22Rv1 (cell line): ENCODE measurements at regions not wholly inside any gene's neighbourhood (a gene's known extent, or its start where the extent isn't known, plus 50 kb on each side); places are given as distances from the start of the nearest gene placed in this dataset.
"Not testable (repeated sequence)": the region's sequence is repeated elsewhere in the genome, so short reads cannot be mapped to it uniquely, and the experiment has no call there.

Experiments
- H3K27ac ChIP-seq: fragments of 450-650 bp; 2 replicates; pipeline ENCODE4 v1.5.1; 2017
- ZFX ChIP-seq: fragments of 450-650 bp; IDR thresholded peaks from 2 replicates; pipeline ENCODE4 v1.6.1; 2017; ENCODE audit warnings: antibody characterized with exemption, borderline replicate concordance
- TF ChIP-seq, protein P1 (sequence below): fragments of 450-650 bp; IDR thresholded peaks from 2 replicates; pipeline ENCODE4 v1.5.1; 2017; ENCODE audit warnings: mild to moderate bottlenecking

DNA sequence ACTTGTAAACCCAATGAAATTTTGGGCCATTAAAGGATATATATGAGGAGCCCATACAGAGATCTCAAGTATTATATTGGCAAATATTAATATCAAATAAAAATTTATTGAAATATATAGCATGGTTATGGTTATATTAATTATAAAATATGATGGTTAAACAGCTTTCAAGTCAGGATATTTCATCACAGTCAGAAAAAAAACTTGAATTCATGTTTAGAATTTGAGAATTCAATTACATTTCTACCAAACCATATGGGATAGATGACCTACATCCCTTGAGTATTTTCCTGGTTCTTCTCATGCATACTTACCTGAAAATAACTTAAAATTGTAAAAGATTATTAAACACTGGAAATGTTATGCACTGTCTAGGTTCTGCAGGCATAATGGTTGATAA, 956.1 kb upstream of the EDIL3 start:
- no peak for TF ChIP-seq ZFX
- TF ChIP-seq, protein P1, sequence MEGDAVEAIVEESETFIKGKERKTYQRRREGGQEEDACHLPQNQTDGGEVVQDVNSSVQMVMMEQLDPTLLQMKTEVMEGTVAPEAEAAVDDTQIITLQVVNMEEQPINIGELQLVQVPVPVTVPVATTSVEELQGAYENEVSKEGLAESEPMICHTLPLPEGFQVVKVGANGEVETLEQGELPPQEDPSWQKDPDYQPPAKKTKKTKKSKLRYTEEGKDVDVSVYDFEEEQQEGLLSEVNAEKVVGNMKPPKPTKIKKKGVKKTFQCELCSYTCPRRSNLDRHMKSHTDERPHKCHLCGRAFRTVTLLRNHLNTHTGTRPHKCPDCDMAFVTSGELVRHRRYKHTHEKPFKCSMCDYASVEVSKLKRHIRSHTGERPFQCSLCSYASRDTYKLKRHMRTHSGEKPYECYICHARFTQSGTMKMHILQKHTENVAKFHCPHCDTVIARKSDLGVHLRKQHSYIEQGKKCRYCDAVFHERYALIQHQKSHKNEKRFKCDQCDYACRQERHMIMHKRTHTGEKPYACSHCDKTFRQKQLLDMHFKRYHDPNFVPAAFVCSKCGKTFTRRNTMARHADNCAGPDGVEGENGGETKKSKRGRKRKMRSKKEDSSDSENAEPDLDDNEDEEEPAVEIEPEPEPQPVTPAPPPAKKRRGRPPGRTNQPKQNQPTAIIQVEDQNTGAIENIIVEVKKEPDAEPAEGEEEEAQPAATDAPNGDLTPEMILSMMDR = no peak

DNA sequence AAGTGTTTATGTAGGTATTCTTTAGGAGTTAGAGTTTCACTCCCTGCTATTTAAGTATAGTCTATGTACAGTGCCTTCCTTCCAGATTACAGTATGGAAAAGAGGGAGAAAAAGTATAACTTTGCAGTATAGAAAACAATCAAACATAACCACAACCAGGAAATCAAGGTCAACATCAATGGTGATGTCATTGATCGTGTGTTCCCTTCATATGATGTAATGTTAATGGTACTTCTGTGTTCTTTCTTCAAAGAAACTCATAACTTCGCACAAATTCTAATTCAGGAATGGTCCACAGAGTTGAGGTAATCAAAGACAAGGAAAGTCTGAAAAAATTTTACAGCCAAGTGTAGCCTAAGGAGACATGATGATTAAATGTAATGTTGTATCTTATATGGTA, 961.1 kb upstream of the EDIL3 start:
- no peak overlapping the region for H3K27ac ChIP-seq
- TF ChIP-seq ZFX = no peak
- TF ChIP-seq, protein P1 = no peak

More for the DNA sequence above, 956.1 kb upstream of the EDIL3 start:
- no peak overlapping the region for H3K27ac ChIP-seq

DNA sequence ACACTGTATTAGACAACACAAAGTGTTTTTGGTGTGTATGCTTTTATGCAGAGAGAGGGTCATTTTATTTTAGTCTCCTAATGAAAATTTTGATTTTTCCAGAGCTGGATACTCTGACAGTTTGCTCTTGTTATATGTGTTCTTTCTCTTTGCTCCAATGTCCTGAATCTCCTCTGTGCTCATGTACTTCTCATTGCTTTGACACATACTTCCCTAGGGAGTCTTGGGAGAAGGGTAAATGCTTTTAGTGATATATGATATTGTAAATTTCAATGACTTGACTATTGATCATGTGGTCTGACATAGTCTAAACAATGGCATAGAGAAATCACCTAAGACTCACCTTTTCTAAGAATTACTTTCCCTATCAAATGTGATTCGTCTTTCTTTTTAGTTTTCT, 972.6 kb upstream of the EDIL3 start:
- TF ChIP-seq, protein P1 = no peak
- no peak for TF ChIP-seq ZFX
- H3K27ac ChIP-seq = no peak overlapping the region

DNA sequence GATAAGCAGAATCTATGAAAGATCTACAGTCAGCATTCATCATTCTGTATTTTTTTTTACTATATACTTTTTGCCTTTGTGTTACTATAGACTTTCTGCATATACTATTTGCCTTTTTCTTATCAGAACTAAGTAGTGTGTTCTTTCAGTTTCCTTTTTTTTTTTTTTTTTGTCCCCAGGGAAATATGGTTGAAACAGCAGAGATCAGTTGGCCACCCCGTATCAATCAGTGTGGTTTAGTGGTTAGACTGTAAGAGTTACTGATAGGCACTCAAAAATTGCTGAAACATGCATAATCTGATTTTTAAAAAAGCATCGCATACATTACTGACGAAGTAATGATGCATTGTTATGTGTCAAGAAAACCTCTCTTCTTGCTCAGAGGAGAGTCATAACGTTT, 990.8 kb upstream of the EDIL3 start:
- TF ChIP-seq, protein P1 = no peak
- H3K27ac ChIP-seq = no peak overlapping the region

DNA sequence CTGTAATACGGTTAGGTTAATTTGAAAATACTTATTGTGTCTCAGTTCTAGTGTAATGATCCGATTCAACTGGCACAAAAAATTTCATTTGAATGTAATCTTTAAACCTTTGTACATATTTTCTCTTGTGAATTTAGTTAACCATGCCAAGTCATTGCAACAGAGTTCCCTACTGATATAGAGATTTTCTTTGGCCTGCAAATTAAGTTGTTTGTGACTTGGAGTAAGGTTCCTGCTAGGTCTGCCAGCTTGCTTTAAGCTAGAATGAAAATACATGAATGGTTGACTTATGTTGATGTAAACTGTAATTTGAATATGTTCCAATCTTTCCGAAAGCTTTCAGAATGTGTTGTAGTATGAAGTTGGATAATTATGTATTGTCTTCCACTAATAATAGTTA, 1004.1 kb upstream of the EDIL3 start:
- TF ChIP-seq, protein P1 = no peak
- TF ChIP-seq ZFX = no peak
- H3K27ac ChIP-seq = no peak overlapping the region

DNA sequence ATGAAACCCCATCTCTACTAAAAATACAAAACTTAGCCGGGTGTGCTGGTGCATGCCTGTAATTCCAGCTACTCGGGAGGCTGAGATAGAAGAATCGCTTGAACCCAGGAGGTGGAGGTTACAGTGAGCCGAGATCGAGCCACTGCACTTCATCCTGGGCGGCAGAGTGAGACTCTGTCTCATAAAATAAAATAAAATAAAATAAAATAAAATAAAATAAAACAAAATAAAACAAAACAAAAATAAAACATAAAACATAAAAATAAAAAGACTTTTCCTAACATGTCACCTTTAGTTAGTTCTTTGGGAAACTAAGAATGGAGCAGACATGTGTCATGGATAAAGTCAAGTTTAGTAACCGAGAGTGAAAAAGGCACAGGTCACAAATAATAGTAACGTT, 1007.6 kb upstream of the EDIL3 start:
- H3K27ac ChIP-seq = not testable (repeated sequence)

DNA sequence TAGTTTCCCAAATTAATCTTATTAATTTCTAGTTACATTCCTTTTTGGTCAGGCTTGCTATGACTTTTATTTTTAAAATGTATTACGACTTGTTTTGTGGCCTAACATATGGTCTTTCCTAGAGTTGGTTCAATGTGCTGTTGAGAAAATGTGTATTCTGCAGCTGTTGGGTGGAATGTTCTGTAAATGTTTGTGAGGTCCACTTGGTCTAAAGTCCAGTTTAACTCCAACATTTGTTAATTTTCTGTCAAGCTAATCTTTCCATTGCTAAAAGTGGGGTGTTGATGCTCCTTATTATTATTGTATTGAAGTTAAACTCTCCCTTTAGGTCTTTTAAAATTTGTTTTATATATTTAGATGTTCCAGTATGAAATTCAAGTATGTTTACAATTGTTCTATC, 1010.8 kb upstream of the EDIL3 start:
- TF ChIP-seq ZFX = no peak
- TF ChIP-seq, protein P1 = no peak

DNA sequence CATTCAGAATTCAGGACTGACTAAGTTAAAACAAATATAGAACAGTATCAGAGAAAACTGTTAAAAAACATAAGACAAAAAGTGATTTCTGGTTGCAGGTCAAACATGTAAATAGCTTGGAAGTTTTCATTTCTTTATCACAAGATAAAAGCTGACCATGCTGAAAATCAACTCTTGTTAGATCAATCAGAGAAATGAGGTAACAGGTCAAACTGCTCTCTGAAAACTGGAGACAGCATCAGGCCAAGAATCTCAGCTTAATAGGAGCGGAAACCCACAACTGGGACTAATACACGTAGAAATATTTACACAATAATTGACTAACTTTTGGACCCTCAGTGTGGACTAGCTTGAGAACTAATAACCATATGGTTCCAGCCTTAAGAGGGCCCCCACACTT, 1012.8 kb upstream of the EDIL3 start:
- H3K27ac ChIP-seq = no peak overlapping the region
- TF ChIP-seq, protein P1 = no peak
- TF ChIP-seq ZFX = no peak

More for the DNA sequence above, 1010.8 kb upstream of the EDIL3 start:
- H3K27ac ChIP-seq = no peak overlapping the region
